Vagina (tissue), 2 donors: ENCODE measurements at regions not wholly inside any gene's neighbourhood (a gene's known extent, or its start where the extent isn't known, plus 50 kb on each side); places are given as distances from the start of the nearest gene placed in this dataset.

Experiments used
- DNase-seq, 2 donors: peaks; one replicate each; pipeline ENCODE4 v3.0.0-alpha.2; 2017; ENCODE audit errors: extremely low spot score in 2 of 2
- H3K27ac ChIP-seq: fragments of 200-600 bp; sonication (generic); one replicate; pipeline ENCODE4 v1.5.1; 2019
- H3K27me3 ChIP-seq: fragments of 200-600 bp; sonication (generic); one replicate; pipeline ENCODE4 v1.5.1; 2019
- H3K36me3 ChIP-seq, 2 donors: fragments of 200-600 bp; sonication (generic); one replicate each; pipeline ENCODE4 v1.5.1; 2017 to 2019
- H3K4me1 ChIP-seq: fragments of 200-600 bp; sonication (generic); one replicate; pipeline ENCODE4 v1.5.1; 2019
- H3K4me3 ChIP-seq, 2 donors: fragments of 200-600 bp; sonication (generic); 1 replicate in 1 of 2; 2 replicates in 1 of 2; pipeline ENCODE4 v1.5.1; 2016 to 2019
- H3K9me3 ChIP-seq: fragments of 200-600 bp; sonication (generic); one replicate; pipeline ENCODE4 v1.5.1; 2019
- POLR2A ChIP-seq, 2 donors: fragments of 450-650 bp; IDR thresholded peaks; one replicate each; pipeline ENCODE4 v1.6.1; 2017; ENCODE audit warnings: antibody characterized with exemption in 2 of 2, mild to moderate bottlenecking in 2 of 2, moderate library complexity in 2 of 2
- POLR2AphosphoS5 ChIP-seq, 2 donors: sonication (generic); formaldehyde crosslinking; IDR thresholded peaks; one replicate each; pipeline ENCODE4 v1.9.0; 2017; ENCODE audit warnings: antibody characterized with exemption in 2 of 2, mild to moderate bottlenecking in 2 of 2, low read depth in 1 of 2; ENCODE audit not compliant: insufficient read depth in 1 of 2
- intact Hi-C: fragments of 100-400 bp; cut with DNase I; formaldehyde crosslinking; loops from one replicate; pipeline ENCODE4 v1.15.1; 2023
- TF ChIP-seq, protein P1 (sequence below), 3 experiments: fragments of 450-650 bp in 2 of 3; fragments of 200-600 bp in 1 of 3; sonication (generic) in 1 of 3; IDR thresholded peaks; one replicate each; pipeline ENCODE4 v1.5.1; 2017 to 2019; ENCODE audit warnings: antibody characterized with exemption in 3 of 3, mild to moderate bottlenecking in 2 of 3, moderate library complexity in 2 of 3

- Histone ChIP-seq H3K9me3 (no peaks in the 10 kb centered on the region), H3K27me3 (no peaks in the 10 kb centered on the region), H3K36me3 (no peaks in the 10 kb centered on the region), H3K4me3 (no peak overlapping the region), H3K4me1 (no peaks in the 10 kb centered on the region), H3K27ac (no peak overlapping the region)
- DNase-seq, result no peak
- intact Hi-C loops, result no loop called here
- TF ChIP-seq POLR2A (IDR thresholded peaks at IDR 0.05), result no peak
- no peak for TF ChIP-seq POLR2AphosphoS5 (IDR thresholded peaks at IDR 0.05; ENCODE audit: insufficient read depth in 1 of 2, low read depth in 1 of 2)
- TF ChIP-seq, protein P1, sequence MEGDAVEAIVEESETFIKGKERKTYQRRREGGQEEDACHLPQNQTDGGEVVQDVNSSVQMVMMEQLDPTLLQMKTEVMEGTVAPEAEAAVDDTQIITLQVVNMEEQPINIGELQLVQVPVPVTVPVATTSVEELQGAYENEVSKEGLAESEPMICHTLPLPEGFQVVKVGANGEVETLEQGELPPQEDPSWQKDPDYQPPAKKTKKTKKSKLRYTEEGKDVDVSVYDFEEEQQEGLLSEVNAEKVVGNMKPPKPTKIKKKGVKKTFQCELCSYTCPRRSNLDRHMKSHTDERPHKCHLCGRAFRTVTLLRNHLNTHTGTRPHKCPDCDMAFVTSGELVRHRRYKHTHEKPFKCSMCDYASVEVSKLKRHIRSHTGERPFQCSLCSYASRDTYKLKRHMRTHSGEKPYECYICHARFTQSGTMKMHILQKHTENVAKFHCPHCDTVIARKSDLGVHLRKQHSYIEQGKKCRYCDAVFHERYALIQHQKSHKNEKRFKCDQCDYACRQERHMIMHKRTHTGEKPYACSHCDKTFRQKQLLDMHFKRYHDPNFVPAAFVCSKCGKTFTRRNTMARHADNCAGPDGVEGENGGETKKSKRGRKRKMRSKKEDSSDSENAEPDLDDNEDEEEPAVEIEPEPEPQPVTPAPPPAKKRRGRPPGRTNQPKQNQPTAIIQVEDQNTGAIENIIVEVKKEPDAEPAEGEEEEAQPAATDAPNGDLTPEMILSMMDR (IDR thresholded peaks at IDR 0.05), result no peak
These were observed 244.7 kb upstream of the BTBD3 start for GRCh38 chr20:11672959-11673358.

GRCh38 chr20:11675920-11676629 is 241.6 kb upstream of the BTBD3 start:
- no peak for TF ChIP-seq POLR2AphosphoS5 (IDR thresholded peaks at IDR 0.05; ENCODE audit: insufficient read depth in 1 of 2, low read depth in 1 of 2)
- no peak for TF ChIP-seq POLR2A (IDR thresholded peaks at IDR 0.05)
- TF ChIP-seq, protein P1 (IDR thresholded peaks at IDR 0.05), result no peak
- H3K9me3 ChIP-seq, result no peaks in the 10 kb centered on the region
- no peak overlapping the region for H3K4me3 ChIP-seq
- H3K36me3 ChIP-seq, result no peaks in the 10 kb centered on the region
- no peak overlapping the region for H3K27ac ChIP-seq
- H3K27me3 ChIP-seq, result no peaks in the 10 kb centered on the region
- no peak for DNase-seq
- H3K4me1 ChIP-seq, result no peaks in the 10 kb centered on the region
- intact Hi-C loops, result no loop called here

GRCh38 chr20:11676630-11677287 is 240.9 kb upstream of the BTBD3 start:
- TF ChIP-seq POLR2AphosphoS5 (IDR thresholded peaks at IDR 0.05; ENCODE audit: insufficient read depth in 1 of 2, low read depth in 1 of 2) (no peak), POLR2A (IDR thresholded peaks at IDR 0.05) (no peak)
- TF ChIP-seq, protein P1 (IDR thresholded peaks at IDR 0.05), result peak; percentile 29 to 46 (median 45)
- no peak for DNase-seq
- Histone ChIP-seq H3K9me3 (no peaks in the 10 kb centered on the region), H3K36me3 (no peaks in the 10 kb centered on the region), H3K4me3 (no peak overlapping the region), H3K27ac (no peak overlapping the region), H3K4me1 (no peaks in the 10 kb centered on the region), H3K27me3 (no peaks in the 10 kb centered on the region)
- intact Hi-C loops, result no loop called here

- DNase-seq, result no peak
- no peak overlapping the region for H3K27ac ChIP-seq
- TF ChIP-seq, protein P1 (IDR thresholded peaks at IDR 0.05), result no peak
- TF ChIP-seq POLR2AphosphoS5 (IDR thresholded peaks at IDR 0.05; ENCODE audit: insufficient read depth in 1 of 2, low read depth in 1 of 2) (no peak), POLR2A (IDR thresholded peaks at IDR 0.05) (no peak)
These were observed 240.3 kb upstream of the BTBD3 start for GRCh38 chr20:11677428-11677827.

DNA sequence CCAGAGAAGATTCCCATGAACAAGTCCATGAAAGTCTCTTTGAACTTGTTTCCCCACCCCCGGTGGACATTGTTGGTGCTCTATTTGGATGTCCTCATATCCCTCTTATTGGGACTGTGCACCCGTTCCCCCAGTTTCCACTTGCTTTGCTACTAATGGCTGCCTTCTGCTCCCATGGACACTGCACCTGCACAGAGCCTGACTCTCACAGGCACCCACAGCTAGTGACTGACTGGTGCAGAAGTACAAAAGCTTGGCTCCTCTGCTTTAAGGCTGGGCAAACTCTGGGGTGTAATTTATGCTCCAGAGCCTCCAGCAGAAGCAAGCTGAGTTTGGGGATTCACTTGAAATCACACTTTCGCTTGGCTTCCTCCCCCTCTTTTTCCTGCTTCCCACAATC is 239.9 kb upstream of the BTBD3 start:
- intact Hi-C loops, result loop anchor here (2.0 kb wide), 1 partner anchor 29 kb away; no protein-coding TSS in a partner anchor
- no peaks in the 10 kb centered on the region for H3K36me3 ChIP-seq
- no peak overlapping the region for H3K4me3 ChIP-seq
- H3K9me3 ChIP-seq, result no peaks in the 10 kb centered on the region
- no peak for TF ChIP-seq POLR2A (IDR thresholded peaks at IDR 0.05)
- TF ChIP-seq, protein P1 (IDR thresholded peaks at IDR 0.05), result no peak
- TF ChIP-seq POLR2AphosphoS5 (IDR thresholded peaks at IDR 0.05; ENCODE audit: insufficient read depth in 1 of 2, low read depth in 1 of 2), result no peak
- no peak for DNase-seq
- H3K27ac ChIP-seq, result no peak overlapping the region
- H3K4me1 ChIP-seq, result no peaks in the 10 kb centered on the region
- H3K27me3 ChIP-seq, result no peaks in the 10 kb centered on the region

More at GRCh38 chr20:11677428-11677827, 240.3 kb upstream of the BTBD3 start:
- no peaks in the 10 kb centered on the region for H3K4me1 ChIP-seq
- H3K36me3 ChIP-seq, result no peaks in the 10 kb centered on the region
- intact Hi-C loops, result no loop called here
- no peaks in the 10 kb centered on the region for H3K9me3 ChIP-seq
- H3K27me3 ChIP-seq, result no peaks in the 10 kb centered on the region
- no peak overlapping the region for H3K4me3 ChIP-seq
